Omental fat pad (tissue), 3 donors: ENCODE measurements at regions not wholly inside any gene's neighbourhood (a gene's known extent, or its start where the extent isn't known, plus 50 kb on each side); places are given as distances from the start of the nearest gene placed in this dataset.

Experiments used
- ATAC-seq: fragments of 150-250 bp; one replicate; pipeline ENCODE4 v1.9.1; 2016; ENCODE audit warnings: mild to moderate bottlenecking, moderate library complexity; ENCODE audit not compliant: low FRiP score
- DNase-seq: peaks from one replicate; pipeline ENCODE4 v3.0.0-alpha.2; 2019; ENCODE audit warnings: low spot score
- TF ChIP-seq, protein P1 (sequence below), 3 donors: fragments of 450-650 bp; IDR thresholded peaks; one replicate each; pipeline ENCODE4 v1.5.1; 2016 to 2017; ENCODE audit warnings: antibody characterized with exemption in 3 of 3, mild to moderate bottlenecking in 3 of 3, moderate library complexity in 2 of 3

DNA sequence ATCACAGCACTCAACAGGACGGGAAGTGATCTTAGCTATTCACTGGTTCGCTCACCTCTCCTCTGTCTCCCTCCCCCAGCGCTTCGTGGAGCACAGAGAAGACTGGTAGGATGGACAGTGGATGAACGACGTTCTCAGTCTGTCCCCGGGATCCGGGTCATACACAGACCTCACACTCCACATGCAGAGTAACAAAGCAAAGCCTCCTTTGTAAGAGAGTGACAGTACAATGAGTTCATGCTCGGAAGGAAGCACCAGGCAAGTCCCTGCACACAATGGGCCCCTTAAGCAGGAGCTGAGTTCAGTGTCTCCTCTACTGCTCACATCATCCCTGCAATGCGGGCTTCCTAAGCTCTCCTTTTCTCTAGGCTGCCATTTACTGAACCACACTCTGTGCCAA lies 356.9 kb downstream of the C16orf95 start:
- TF ChIP-seq, protein P1, sequence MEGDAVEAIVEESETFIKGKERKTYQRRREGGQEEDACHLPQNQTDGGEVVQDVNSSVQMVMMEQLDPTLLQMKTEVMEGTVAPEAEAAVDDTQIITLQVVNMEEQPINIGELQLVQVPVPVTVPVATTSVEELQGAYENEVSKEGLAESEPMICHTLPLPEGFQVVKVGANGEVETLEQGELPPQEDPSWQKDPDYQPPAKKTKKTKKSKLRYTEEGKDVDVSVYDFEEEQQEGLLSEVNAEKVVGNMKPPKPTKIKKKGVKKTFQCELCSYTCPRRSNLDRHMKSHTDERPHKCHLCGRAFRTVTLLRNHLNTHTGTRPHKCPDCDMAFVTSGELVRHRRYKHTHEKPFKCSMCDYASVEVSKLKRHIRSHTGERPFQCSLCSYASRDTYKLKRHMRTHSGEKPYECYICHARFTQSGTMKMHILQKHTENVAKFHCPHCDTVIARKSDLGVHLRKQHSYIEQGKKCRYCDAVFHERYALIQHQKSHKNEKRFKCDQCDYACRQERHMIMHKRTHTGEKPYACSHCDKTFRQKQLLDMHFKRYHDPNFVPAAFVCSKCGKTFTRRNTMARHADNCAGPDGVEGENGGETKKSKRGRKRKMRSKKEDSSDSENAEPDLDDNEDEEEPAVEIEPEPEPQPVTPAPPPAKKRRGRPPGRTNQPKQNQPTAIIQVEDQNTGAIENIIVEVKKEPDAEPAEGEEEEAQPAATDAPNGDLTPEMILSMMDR (IDR thresholded peaks at IDR 0.05) = no peak
- DNase-seq (no peak), ATAC-seq (no peak)

DNA sequence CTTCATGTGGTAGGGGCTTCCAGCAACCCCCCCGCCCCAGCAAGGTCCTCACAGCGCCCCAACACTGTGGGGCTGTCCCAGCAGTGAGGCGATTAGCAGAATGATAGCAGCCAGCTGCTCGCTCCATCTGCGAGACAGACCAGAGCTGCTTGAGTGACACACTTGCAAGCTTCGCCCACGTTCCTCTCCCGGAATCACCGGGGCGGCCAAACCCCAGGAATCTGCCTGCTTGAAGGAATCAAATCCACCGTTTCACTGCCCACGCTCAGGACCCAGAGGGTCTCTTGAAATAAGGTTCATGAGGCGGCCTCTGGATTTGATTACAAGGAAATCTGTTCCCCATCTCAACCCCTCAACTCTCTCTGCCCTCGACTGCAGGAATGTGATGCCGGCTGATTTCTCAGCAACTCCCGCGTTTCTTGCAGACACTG lies 356.0 kb downstream of the C16orf95 start:
- TF ChIP-seq, protein P1 (IDR thresholded peaks at IDR 0.05) = no peak
- no peak for DNase-seq
- no peak for ATAC-seq

DNA sequence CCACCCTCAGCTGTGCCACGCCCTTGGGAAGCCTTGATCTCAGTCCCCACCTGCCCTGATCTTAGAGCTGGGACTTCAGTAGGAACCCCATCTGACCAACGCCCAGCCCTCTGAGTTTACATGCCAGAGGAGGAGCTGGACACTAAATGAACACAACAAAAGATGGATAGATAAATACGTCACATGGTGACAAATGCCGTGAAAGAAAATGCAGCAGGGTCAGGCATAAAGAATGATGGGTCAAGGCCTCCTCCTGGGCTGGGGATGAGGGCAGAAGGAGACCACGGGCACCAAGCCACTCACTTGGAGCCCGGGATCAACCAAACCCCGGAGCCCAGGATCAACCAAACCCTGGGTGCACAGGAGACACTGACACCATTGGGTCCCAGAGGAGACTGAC lies 354.9 kb downstream of the C16orf95 start:
- ATAC-seq (no peak), DNase-seq (no peak)
- TF ChIP-seq, protein P1 (IDR thresholded peaks at IDR 0.05) = no peak

DNA sequence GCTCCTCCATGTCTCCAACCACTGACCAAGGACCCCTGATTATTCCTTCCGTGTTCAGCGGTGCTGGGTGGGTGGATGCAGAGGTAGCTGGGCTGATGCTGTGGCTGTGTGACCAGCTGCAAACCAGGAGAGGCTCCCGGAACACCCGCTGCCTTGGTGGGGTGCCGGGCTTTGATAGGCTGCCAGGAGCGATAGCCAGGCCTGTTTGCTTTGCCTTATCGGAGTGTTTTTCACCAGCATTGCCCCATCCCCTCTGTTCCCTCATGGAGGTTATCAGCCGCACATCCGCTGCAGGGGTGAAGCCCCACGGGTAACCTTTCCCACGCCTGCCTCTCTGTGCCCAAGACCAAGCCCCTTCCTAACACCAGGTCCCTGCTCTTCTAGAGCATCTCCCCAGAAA lies 354.3 kb downstream of the C16orf95 start:
- no peak for DNase-seq
- no peak for ATAC-seq
- TF ChIP-seq, protein P1 (IDR thresholded peaks at IDR 0.05) = no peak

DNA sequence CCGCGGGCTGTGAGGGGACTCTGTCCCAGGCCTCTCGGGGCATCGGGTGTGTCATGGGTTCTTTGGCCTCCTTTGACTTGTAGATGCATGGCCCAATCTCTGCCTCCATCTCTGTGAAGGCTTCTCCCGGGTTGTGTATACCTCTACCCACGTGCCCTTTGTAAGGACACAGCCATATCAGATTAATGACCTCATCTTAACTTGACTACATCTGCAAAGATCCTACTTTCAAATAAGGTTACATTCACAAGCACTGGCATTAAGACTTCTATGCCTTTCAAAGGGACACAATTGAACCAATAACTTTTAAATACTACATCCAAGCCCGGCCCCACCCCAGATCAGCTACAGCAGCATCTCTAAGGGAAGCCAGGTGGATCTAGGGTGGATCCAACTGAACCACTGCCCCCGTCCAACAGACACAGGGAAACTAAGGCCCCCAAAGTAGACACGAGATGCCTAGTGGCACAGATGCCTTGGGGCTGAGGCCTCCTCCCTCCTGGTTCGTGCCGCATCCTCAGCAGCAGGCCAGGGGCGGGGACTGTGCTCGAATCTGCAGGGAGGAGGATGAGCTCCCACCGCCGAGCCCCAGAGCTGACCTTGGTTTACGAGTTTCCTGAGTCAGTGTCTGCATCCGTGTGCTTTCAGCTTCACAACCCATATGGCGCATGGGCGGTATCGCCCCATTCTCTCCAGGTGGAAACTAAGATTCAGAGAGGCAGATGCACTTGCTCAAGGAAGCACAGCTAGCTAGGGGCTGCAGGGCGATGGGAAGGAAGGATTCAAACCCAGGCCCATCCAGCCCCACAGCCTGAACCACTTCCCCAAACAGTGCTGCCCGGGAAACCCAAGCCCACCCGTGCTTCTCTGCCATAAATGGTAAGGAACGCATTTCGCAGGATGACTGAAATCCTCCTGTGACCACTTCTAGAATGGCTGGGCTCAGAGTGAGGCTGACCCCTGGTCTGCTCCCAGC lies 353.3 kb downstream of the C16orf95 start:
- TF ChIP-seq, protein P1 (IDR thresholded peaks at IDR 0.05) = no peak
- DNase-seq (no peak), ATAC-seq (no peak)

DNA sequence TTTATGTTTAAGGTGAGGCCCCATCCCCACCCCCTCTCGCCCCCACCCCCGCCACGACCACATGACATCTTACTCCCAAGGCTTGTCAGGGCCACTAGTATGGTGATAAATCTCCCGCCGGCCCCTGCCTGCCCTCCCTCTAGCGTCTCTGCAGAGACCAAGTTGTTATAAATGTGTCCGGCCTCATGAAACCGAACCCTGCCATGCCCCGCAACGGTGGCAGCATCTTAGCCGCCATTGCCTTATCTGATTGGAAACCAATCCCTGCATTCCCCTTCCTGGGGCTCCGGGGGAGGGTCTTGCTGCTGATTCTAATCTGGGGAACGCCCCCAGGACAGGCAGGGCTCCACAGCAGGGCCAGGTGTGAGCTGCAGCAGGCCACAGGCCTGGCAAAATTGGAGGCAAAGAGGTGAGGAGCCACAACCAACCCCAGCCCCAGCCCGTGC lies 352.4 kb downstream of the C16orf95 start:
- DNase-seq = no peak
- no peak for ATAC-seq
- TF ChIP-seq, protein P1 (IDR thresholded peaks at IDR 0.05) = no peak

DNA sequence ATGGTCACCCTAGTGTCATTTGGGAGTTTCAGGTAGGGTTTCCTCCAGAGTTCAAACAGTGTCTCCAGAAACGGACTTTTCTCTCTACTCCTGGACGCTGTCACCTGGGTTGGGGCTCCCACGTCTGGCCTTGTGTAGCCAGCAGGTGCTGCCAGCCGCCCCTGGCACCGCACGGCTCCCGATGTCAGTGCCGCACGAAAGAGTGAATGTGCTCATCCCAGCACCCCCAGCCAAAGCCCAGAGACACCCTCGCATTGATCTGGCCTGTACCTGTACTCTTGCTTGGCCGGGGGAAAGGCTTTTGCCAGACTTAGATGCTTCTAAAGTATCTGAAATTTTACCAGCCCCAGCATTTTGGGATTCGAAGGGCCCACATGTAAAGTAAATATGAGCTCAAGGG lies 351.9 kb downstream of the C16orf95 start:
- TF ChIP-seq, protein P1 (IDR thresholded peaks at IDR 0.05) = no peak
- no peak for DNase-seq
- ATAC-seq = no peak
